Uterus (tissue), 2 donors: ENCODE measurements at regions not wholly inside any gene's neighbourhood (a gene's known extent, or its start where the extent isn't known, plus 50 kb on each side); places are given as distances from the start of the nearest gene placed in this dataset.

Experiments used
- CTCF ChIP-seq, 4 experiments: fragments of 200-600 bp in 2 of 4; fragments of 450-650 bp in 2 of 4; sonication (generic) in 2 of 4; IDR thresholded peaks; one replicate each; pipeline ENCODE4 v1.5.1; 2016 to 2019; ENCODE audit warnings: antibody characterized with exemption in 4 of 4, mild to moderate bottlenecking in 2 of 4, moderate library complexity in 1 of 4
- POLR2A ChIP-seq, 2 donors: fragments of 450-650 bp; IDR thresholded peaks; one replicate each; pipeline ENCODE4 v1.6.1; 2016; ENCODE audit warnings: antibody characterized with exemption in 2 of 2, mild to moderate bottlenecking in 1 of 2, moderate library complexity in 1 of 2

GRCh38 chr3:188948997-188949389 is 222.8 kb upstream of the TPRG1 start:
- no peak for TF ChIP-seq POLR2A (IDR thresholded peaks at IDR 0.05)
- TF ChIP-seq CTCF (IDR thresholded peaks at IDR 0.05) = no peak
